H9 (cell line): ENCODE measurements at regions not wholly inside any gene's neighbourhood (a gene's known extent, or its start where the extent isn't known, plus 50 kb on each side); places are given as distances from the start of the nearest gene placed in this dataset.

Experiments
- DNase-seq: peaks from one replicate; pipeline ENCODE4 v3.0.0-alpha.2; 2017
- H2AFZ ChIP-seq: one replicate; pipeline ENCODE4 v1.6.1; 2013; ENCODE audit warnings: mild to moderate bottlenecking, low read length, control low read depth, moderate library complexity
- H2AK5ac ChIP-seq: 2 replicates; pipeline ENCODE4 v1.6.1; 2013; ENCODE audit warnings: low read length, control low read depth, mixed read lengths; ENCODE audit not compliant: insufficient read length
- H2BK120ac ChIP-seq: one replicate; pipeline ENCODE4 v1.6.1; 2013; ENCODE audit warnings: low read depth, mild to moderate bottlenecking, low read length, control low read depth, inconsistent platforms; ENCODE audit not compliant: poor library complexity, severe bottlenecking
- H2BK12ac ChIP-seq: 2 replicates; pipeline ENCODE4 v1.6.1; 2013; ENCODE audit warnings: low read length, control low read depth, mixed read lengths, low read depth; ENCODE audit not compliant: insufficient read length
- H2BK15ac ChIP-seq: 2 replicates; pipeline ENCODE4 v1.6.1; 2013; ENCODE audit warnings: low read depth, low read length, control low read depth
- H2BK20ac ChIP-seq: one replicate; pipeline ENCODE4 v1.6.1; 2013; ENCODE audit warnings: low read depth, mild to moderate bottlenecking, low read length, control low read depth, inconsistent platforms; ENCODE audit not compliant: poor library complexity, severe bottlenecking
- H2BK5ac ChIP-seq: 2 replicates; pipeline ENCODE4 v1.6.1; 2013; ENCODE audit warnings: low read length, control low read depth, mixed read lengths; ENCODE audit not compliant: insufficient read length
- H3K14ac ChIP-seq: 2 replicates; pipeline ENCODE4 v1.6.1; 2013; ENCODE audit warnings: low read length, control low read depth; ENCODE audit not compliant: insufficient read depth
- H3K18ac ChIP-seq: 2 replicates; pipeline ENCODE4 v1.6.1; 2013; ENCODE audit warnings: low read depth, mild to moderate bottlenecking, mixed read lengths, low read length, control low read depth; ENCODE audit not compliant: insufficient read length
- H3K23ac ChIP-seq: 2 replicates; pipeline ENCODE4 v1.6.1; 2013; ENCODE audit warnings: low read length, control low read depth, mixed read lengths, low read depth; ENCODE audit not compliant: insufficient read length
- H3K23me2 ChIP-seq: 2 replicates; pipeline ENCODE4 v1.6.1; 2013; ENCODE audit warnings: low read depth, mild to moderate bottlenecking, mixed read lengths, low read length, control low read depth; ENCODE audit not compliant: insufficient read length, poor library complexity, severe bottlenecking
- H3K27ac ChIP-seq: 2 replicates; pipeline ENCODE4 v1.5.1; 2013; ENCODE audit warnings: low read length, control low read depth, mixed read lengths, low read depth; ENCODE audit not compliant: insufficient read length
- H3K27me3 ChIP-seq: 2 replicates; pipeline ENCODE4 v1.6.1; 2013; ENCODE audit warnings: low read length, control low read depth, inconsistent platforms; ENCODE audit not compliant: insufficient read depth
- H3K4ac ChIP-seq: 2 replicates; pipeline ENCODE4 v1.6.1; 2013; ENCODE audit warnings: low read depth, mild to moderate bottlenecking, control low read depth, inconsistent platforms, low read length, moderate library complexity
- H3K4me1 ChIP-seq: 2 replicates; pipeline ENCODE4 v1.6.1; 2013; ENCODE audit warnings: low read length, control low read depth, inconsistent platforms; ENCODE audit not compliant: insufficient read depth
- H3K4me2 ChIP-seq: 2 replicates; pipeline ENCODE4 v1.6.1; 2013; ENCODE audit warnings: low read length, control low read depth, mixed read lengths; ENCODE audit not compliant: insufficient read length, insufficient read depth
- H3K56ac ChIP-seq: 2 replicates; pipeline ENCODE4 v1.6.1; 2013; ENCODE audit warnings: low read depth, mild to moderate bottlenecking, mixed read lengths, low read length, control low read depth; ENCODE audit not compliant: insufficient read length
- H3K79me1 ChIP-seq: 2 replicates; pipeline ENCODE4 v1.6.1; 2013; ENCODE audit warnings: low read depth, mild to moderate bottlenecking, moderate library complexity, low read length, control low read depth, inconsistent platforms; ENCODE audit not compliant: insufficient read depth, poor library complexity, severe bottlenecking
- H3K79me2 ChIP-seq: 2 replicates; pipeline ENCODE4 v1.6.1; 2013; ENCODE audit warnings: low read length, control low read depth, inconsistent platforms; ENCODE audit not compliant: insufficient read depth
- H3K9ac ChIP-seq: 2 replicates; pipeline ENCODE4 v1.6.1; 2013; ENCODE audit warnings: low read length, control low read depth, mixed read lengths; ENCODE audit not compliant: insufficient read length; ENCODE audit errors: extremely low read depth
- H3K9me3 ChIP-seq: one replicate; pipeline ENCODE4 v1.6.1; 2013; ENCODE audit warnings: low read depth, low read length, inconsistent platforms; ENCODE audit not compliant: control insufficient read depth
- H3T11ph ChIP-seq: one replicate; pipeline ENCODE4 v1.6.1; 2013; ENCODE audit warnings: mild to moderate bottlenecking, low read length, control low read depth, inconsistent platforms
- H4K20me1 ChIP-seq: one replicate; pipeline ENCODE4 v1.6.1; 2013; ENCODE audit not compliant: control insufficient read depth, insufficient read length, insufficient read depth
- H4K5ac ChIP-seq: 2 replicates; pipeline ENCODE4 v1.6.1; 2013; ENCODE audit warnings: low read depth, mild to moderate bottlenecking, mixed read lengths, low read length, control low read depth; ENCODE audit not compliant: insufficient read length
- H4K8ac ChIP-seq: replicated peaks from 2 replicates; pipeline ENCODE4 v1.6.1; 2013; ENCODE audit warnings: low read length, control low read depth, mixed read lengths, low read depth; ENCODE audit not compliant: insufficient read length
- H4K91ac ChIP-seq: 2 replicates; pipeline ENCODE4 v1.6.1; 2013; ENCODE audit warnings: low read depth, mild to moderate bottlenecking, moderate library complexity, mixed read lengths, low read length, control low read depth; ENCODE audit not compliant: insufficient read length
- H3K27ac Mint-ChIP-seq, 3 experiments: 2 replicates in 2 of 3; 3 replicates in 1 of 3; pipeline ENCODE4 v1.8.0; 2020 to 2021; ENCODE audit warnings: mixed read lengths in 3 of 3, mild to moderate bottlenecking in 1 of 3, moderate library complexity in 1 of 3
- H3K27me3 Mint-ChIP-seq: 2 replicates; pipeline ENCODE4 v1.8.0; 2021; ENCODE audit warnings: low read depth, mild to moderate bottlenecking, moderate library complexity, mixed read lengths
- H3K36me3 Mint-ChIP-seq, 3 experiments: 2 replicates in 2 of 3; 3 replicates in 1 of 3; pipeline ENCODE4 v1.8.0; 2020 to 2021; ENCODE audit warnings: low read depth in 3 of 3, mixed read lengths in 3 of 3; ENCODE audit not compliant: insufficient read depth in 1 of 3
- H3K4me1 Mint-ChIP-seq, 2 experiments: 2 replicates each; pipeline ENCODE4 v1.8.0; 2020; ENCODE audit warnings: mixed read lengths in 2 of 2
- H3K4me3 Mint-ChIP-seq, 2 experiments: 2 replicates in 1 of 2; 3 replicates in 1 of 2; pipeline ENCODE4 v1.8.0; 2020 to 2021; ENCODE audit warnings: mild to moderate bottlenecking in 2 of 2, mixed read lengths in 2 of 2, moderate library complexity in 1 of 2
- H3K9me3 Mint-ChIP-seq, 2 experiments: 2 replicates in 1 of 2; 3 replicates in 1 of 2; pipeline ENCODE4 v1.8.0; 2020; ENCODE audit warnings: mild to moderate bottlenecking in 2 of 2, mixed read lengths in 2 of 2, moderate library complexity in 1 of 2
- CTCF ChIP-seq: fragments of 200-600 bp; sonication (generic); conservative IDR thresholded peaks from 3 replicates; pipeline ENCODE4 v1.8.0; 2021; ENCODE audit warnings: antibody characterized with exemption, mild to moderate bottlenecking
- WGBS: extraction: QIAGEN DNeasy Blood & Tissue Kit; methylation state at CpG from one replicate; pipeline ENCODE4 v1.1.7; 2013; ENCODE audit warnings: missing lambda C conversion rate, low lambda C conversion rate, mixed read lengths; ENCODE audit not compliant: insufficient read length; ENCODE audit errors: extremely low coverage; 5-methylcytosine and 5-hydroxymethylcytosine counted together

- H4K8ac ChIP-seq, result no peak overlapping the region
- H2BK5ac ChIP-seq, result no peak overlapping the region
- H2BK12ac ChIP-seq, result no peak overlapping the region
- no peak overlapping the region for H3K4me2 ChIP-seq
- Mint-ChIP-seq H3K4me3 (no peak overlapping the region), H3K27me3 (peaks cover 10% of the 10 kb centered on the region), H3K9me3 (no peaks in the 10 kb centered on the region), H3K27ac (no peak overlapping the region; a peak in 1 of 7 replicates), H3K4me1 (peaks cover 11 to 21% of the 10 kb centered on the region in 2 experiments), H3K36me3 (no peaks in the 10 kb centered on the region)
- no peak overlapping the region for H3K14ac ChIP-seq
- H3K4me1 ChIP-seq, result no peaks in the 10 kb centered on the region
- H2BK15ac ChIP-seq, result no peak overlapping the region
- H3K56ac ChIP-seq, result no peak overlapping the region
- no peak overlapping the region for H2BK20ac ChIP-seq
- no peaks in the 10 kb centered on the region for H3K79me1 ChIP-seq
- no peaks in the 10 kb centered on the region for H4K20me1 ChIP-seq
- no peak overlapping the region for H3K18ac ChIP-seq
- no peak overlapping the region for H3T11ph ChIP-seq
- H2AK5ac ChIP-seq, result no peak overlapping the region
- H3K27ac ChIP-seq, result no peak overlapping the region
- no peak overlapping the region for H2AFZ ChIP-seq
- no peak overlapping the region for H3K9ac ChIP-seq
- no peak overlapping the region for H4K91ac ChIP-seq
- no CpG with 5 or more reads among the region's 7 CpGs for WGBS
- DNase-seq, result no peak
- H3K4ac ChIP-seq, result no peak overlapping the region
- H3K27me3 ChIP-seq, result no peaks in the 10 kb centered on the region
- H3K23ac ChIP-seq, result no peak overlapping the region
- no peak for TF ChIP-seq CTCF
- H3K23me2 ChIP-seq, result no peaks in the 10 kb centered on the region
- H4K5ac ChIP-seq, result no peak overlapping the region
- H3K79me2 ChIP-seq, result no peaks in the 10 kb centered on the region
- H3K9me3 ChIP-seq, result no peaks in the 10 kb centered on the region
- H2BK120ac ChIP-seq, result no peak overlapping the region
Observed at GRCh38 chr7:156019308-156019707, 207.0 kb upstream of the SHH start.
